SK-N-SH (cell line): ENCODE measurements at regions not wholly inside any gene's neighbourhood (a gene's known extent, or its start where the extent isn't known, plus 50 kb on each side); places are given as distances from the start of the nearest gene placed in this dataset.

ENCODE experiments used
- CTCF ChIA-PET: fragments of 300-600, 350-600 bp; formaldehyde crosslinking; extraction: SDS; loops from one replicate; lab custom pipeline; 2021; lab: Yijun Ruan, JAX
- POLR2A ChIA-PET: fragments of 350-600 bp; sonication (Branson Sonifier 250); formaldehyde crosslinking; extraction: SDS; loops from one replicate; lab custom pipeline; 2020; ENCODE audit warnings: antibody characterized with exemption, inconsistent platforms; lab: Yijun Ruan, JAX
- DNase-seq: peaks from one replicate; pipeline ENCODE4 v3.0.0; 2012
- H2AFZ ChIP-seq: fragments of 200-600 bp; sonication (generic); 2 replicates; pipeline ENCODE4 v1.8.1; 2016; ENCODE audit warnings: antibody characterized with exemption, mild to moderate bottlenecking, low read depth
- H3F3A ChIP-seq: fragments of 200-600 bp; sonication (generic); replicated peaks from 2 replicates; pipeline ENCODE3; 2016; ENCODE audit warnings: antibody characterized with exemption, mild to moderate bottlenecking; ENCODE audit not compliant: insufficient read depth
- H3K27ac ChIP-seq, 2 experiments: fragments of 200-500 bp in 1 of 2; fragments of 200-600 bp in 1 of 2; sonication (Bioruptor generic) in 1 of 2; sonication (generic), shearing (Covaris generic) in 1 of 2; 2 replicates each; pipeline versions ENCODE4 v1.5.1 to v1.6.1; 2014 to 2016; ENCODE audit warnings: low read depth in 2 of 2, inconsistent platforms in 1 of 2, low read length in 1 of 2, mild to moderate bottlenecking in 1 of 2, mixed read lengths in 1 of 2
- H3K27me3 ChIP-seq: fragments of 200-600 bp; sonication (generic), shearing (Covaris generic); 2 replicates; pipeline ENCODE4 v1.6.1; 2016; ENCODE audit warnings: mixed run types; ENCODE audit not compliant: insufficient read depth
- H3K36me3 ChIP-seq, 2 experiments: fragments of 200-500 bp in 1 of 2; fragments of 200-600 bp in 1 of 2; sonication (Bioruptor generic) in 1 of 2; sonication (generic) in 1 of 2; replicated peaks in 1 of 2; 2 replicates each; pipeline versions ENCODE3 to v1.5.1; 2014 to 2016; ENCODE audit warnings: low read length in 1 of 2, mild to moderate bottlenecking in 1 of 2; ENCODE audit not compliant: insufficient read depth in 2 of 2, control insufficient read depth in 1 of 2
- H3K4me1 ChIP-seq, 2 experiments: fragments of 200-500 bp in 1 of 2; fragments of 200-600 bp in 1 of 2; sonication (Bioruptor generic) in 1 of 2; sonication (generic), shearing (Covaris generic) in 1 of 2; 2 replicates each; pipeline versions ENCODE4 v1.5.1 to v1.6.1; 2014 to 2016; ENCODE audit warnings: low read depth in 1 of 2, low read length in 1 of 2, mixed run types in 1 of 2; ENCODE audit not compliant: insufficient read depth in 2 of 2, control insufficient read depth in 1 of 2
- H3K4me2 ChIP-seq: fragments of 200-600 bp; sonication (generic), shearing (Covaris generic); 2 replicates; pipeline ENCODE4 v1.6.1; 2017; ENCODE audit warnings: mixed run types
- H3K4me3 ChIP-seq, 2 experiments: fragments of 200-500 bp in 1 of 2; fragments of 200-600 bp in 1 of 2; sonication (Bioruptor generic) in 1 of 2; sonication (generic), shearing (Covaris generic) in 1 of 2; 2 replicates each; pipeline versions ENCODE4 v1.5.1 to v1.8.1; 2014 to 2016; ENCODE audit warnings: low read depth in 2 of 2, inconsistent platforms in 1 of 2, low read length in 1 of 2, mild to moderate bottlenecking in 1 of 2, mixed read lengths in 1 of 2, moderate library complexity in 1 of 2
- H3K79me2 ChIP-seq: fragments of 200-600 bp; sonication (generic); 2 replicates; pipeline ENCODE4 v1.8.1; 2017; ENCODE audit warnings: mild to moderate bottlenecking; ENCODE audit not compliant: insufficient read depth
- H3K9ac ChIP-seq: fragments of 200-600 bp; sonication (generic); 2 replicates; pipeline ENCODE4 v1.6.1; 2017; ENCODE audit warnings: mixed run types
- H3K9me2 ChIP-seq: fragments of 200-600 bp; sonication (generic); 2 replicates; pipeline ENCODE4 v1.6.1; 2017; ENCODE audit warnings: mixed run types
- H3K9me3 ChIP-seq: fragments of 200-600 bp; sonication (generic); 2 replicates; pipeline ENCODE4 v1.6.1; 2017; ENCODE audit warnings: mixed run types, mild to moderate bottlenecking, moderate library complexity
- H4K20me1 ChIP-seq: fragments of 200-600 bp; sonication (generic); 2 replicates; pipeline ENCODE4 v1.6.1; 2017; ENCODE audit warnings: mild to moderate bottlenecking, mixed run types; ENCODE audit not compliant: insufficient read depth
- ELF1 ChIP-seq: IDR thresholded peaks from 2 replicates; pipeline ENCODE4 v1.4.0; 2012
- EP300 ChIP-seq, 2 experiments: IDR thresholded peaks; 2 replicates each; pipeline versions ENCODE4 v1.4.0 to v1.6.1; 2012; ENCODE audit warnings: borderline replicate concordance in 1 of 2, low read depth in 1 of 2, low read length in 1 of 2
- EZH2phosphoT487 ChIP-seq: fragments of 200-600 bp; sonication (generic); IDR thresholded peaks from 2 replicates; pipeline ENCODE4 v1.6.1; 2017; ENCODE audit warnings: low read depth, mixed run types, mild to moderate bottlenecking, antibody characterized with exemption, moderate library complexity, borderline replicate concordance
- FOSL2 ChIP-seq: IDR thresholded peaks from 2 replicates; pipeline ENCODE4 v1.4.0; 2012; ENCODE audit warnings: low read depth, mild to moderate bottlenecking, moderate library complexity, borderline replicate concordance
- FOXJ3 ChIP-seq: sonication (generic); formaldehyde crosslinking; IDR thresholded peaks from 2 replicates; pipeline ENCODE4 v1.5.1; 2020; ENCODE audit warnings: mild to moderate bottlenecking, missing genetic modification reagents
- FOXM1 ChIP-seq: IDR thresholded peaks from 2 replicates; pipeline ENCODE4 v1.4.0; 2012; ENCODE audit warnings: low read depth, mild to moderate bottlenecking
- MEF2A ChIP-seq: IDR thresholded peaks from 2 replicates; pipeline ENCODE4 v1.4.0; 2012; ENCODE audit warnings: low read depth, borderline replicate concordance
- NFIC ChIP-seq: IDR thresholded peaks from 2 replicates; pipeline ENCODE4 v1.4.0; 2012; ENCODE audit warnings: borderline replicate concordance
- POLR2AphosphoS5 ChIP-seq: IDR thresholded peaks from 2 replicates; pipeline ENCODE4 v1.6.1; 2012; ENCODE audit warnings: low read depth, low read length
- RAD21 ChIP-seq: IDR thresholded peaks from 2 replicates; pipeline ENCODE4 v1.6.1; 2012; ENCODE audit warnings: mild to moderate bottlenecking, low read length
- RCOR1 ChIP-seq: fragments of 150-350 bp; IDR thresholded peaks from 2 replicates; pipeline ENCODE4 v1.6.1; 2017; ENCODE audit warnings: antibody characterized with exemption, low read length
- RFX5 ChIP-seq: IDR thresholded peaks from 2 replicates; pipeline ENCODE4 v1.6.1; 2012; ENCODE audit warnings: mild to moderate bottlenecking, improper control_type of control experiment, low read length
- RXRA ChIP-seq: IDR thresholded peaks from 2 replicates; pipeline ENCODE4 v1.4.0; 2012; ENCODE audit warnings: low read depth, mild to moderate bottlenecking, borderline replicate concordance
- SIN3A ChIP-seq: IDR thresholded peaks from 2 replicates; pipeline ENCODE4 v1.6.1; 2012; ENCODE audit warnings: low read depth, mild to moderate bottlenecking, low read length, moderate library complexity, borderline replicate concordance
- SMC3 ChIP-seq: IDR thresholded peaks from 2 replicates; pipeline ENCODE4 v1.6.1; 2012; ENCODE audit warnings: low read depth, low read length, improper control_type of control experiment
- TAF1 ChIP-seq: IDR thresholded peaks from 2 replicates; pipeline ENCODE4 v1.6.1; 2012; ENCODE audit warnings: low read depth, mild to moderate bottlenecking, low read length, moderate library complexity, borderline replicate concordance
- TCF12 ChIP-seq: IDR thresholded peaks from 2 replicates; pipeline ENCODE4 v1.4.0; 2012
- USF1 ChIP-seq: IDR thresholded peaks from 2 replicates; pipeline ENCODE4 v1.4.0; 2012; ENCODE audit warnings: low read depth, borderline replicate concordance
- WGBS: methylation state at CpG from one replicate; pipeline ENCODE4 v1.1.6; 2017; ENCODE audit warnings: low lambda C conversion rate; 5-methylcytosine and 5-hydroxymethylcytosine counted together
- TF ChIP-seq, protein P1 (sequence below): IDR thresholded peaks from 2 replicates; pipeline ENCODE4 v1.4.0; 2012; ENCODE audit warnings: low read depth, borderline replicate concordance
- TF ChIP-seq, protein P2 (sequence below): fragments of 150-350 bp; IDR thresholded peaks from 2 replicates; pipeline ENCODE4 v1.6.1; 2017; ENCODE audit warnings: antibody characterized with exemption, low read length, low read depth, borderline replicate concordance
- TF ChIP-seq, protein P3 (sequence below): IDR thresholded peaks from 2 replicates; pipeline ENCODE4; 2012

GRCh38 chr6:30411515-30412207 lies 66.7 kb downstream of the RPP21 start (continued):
- TF ChIP-seq FOSL2 (no peak), NFIC (no peak), USF1 (no peak), MEF2A (no peak), SMC3 (peak; percentile 39; the same call in 1 of the 2 replicates), FOXM1 (no peak), RAD21 (peak; percentile 47), RFX5 (no peak), ELF1 (no peak), TAF1 (no peak), RXRA (no peak), EZH2phosphoT487 (no peak)
- TF ChIP-seq, protein P1, sequence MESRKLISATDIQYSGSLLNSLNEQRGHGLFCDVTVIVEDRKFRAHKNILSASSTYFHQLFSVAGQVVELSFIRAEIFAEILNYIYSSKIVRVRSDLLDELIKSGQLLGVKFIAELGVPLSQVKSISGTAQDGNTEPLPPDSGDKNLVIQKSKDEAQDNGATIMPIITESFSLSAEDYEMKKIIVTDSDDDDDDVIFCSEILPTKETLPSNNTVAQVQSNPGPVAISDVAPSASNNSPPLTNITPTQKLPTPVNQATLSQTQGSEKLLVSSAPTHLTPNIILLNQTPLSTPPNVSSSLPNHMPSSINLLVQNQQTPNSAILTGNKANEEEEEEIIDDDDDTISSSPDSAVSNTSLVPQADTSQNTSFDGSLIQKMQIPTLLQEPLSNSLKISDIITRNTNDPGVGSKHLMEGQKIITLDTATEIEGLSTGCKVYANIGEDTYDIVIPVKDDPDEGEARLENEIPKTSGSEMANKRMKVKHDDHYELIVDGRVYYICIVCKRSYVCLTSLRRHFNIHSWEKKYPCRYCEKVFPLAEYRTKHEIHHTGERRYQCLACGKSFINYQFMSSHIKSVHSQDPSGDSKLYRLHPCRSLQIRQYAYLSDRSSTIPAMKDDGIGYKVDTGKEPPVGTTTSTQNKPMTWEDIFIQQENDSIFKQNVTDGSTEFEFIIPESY, result no peak
- TF ChIP-seq, protein P2, sequence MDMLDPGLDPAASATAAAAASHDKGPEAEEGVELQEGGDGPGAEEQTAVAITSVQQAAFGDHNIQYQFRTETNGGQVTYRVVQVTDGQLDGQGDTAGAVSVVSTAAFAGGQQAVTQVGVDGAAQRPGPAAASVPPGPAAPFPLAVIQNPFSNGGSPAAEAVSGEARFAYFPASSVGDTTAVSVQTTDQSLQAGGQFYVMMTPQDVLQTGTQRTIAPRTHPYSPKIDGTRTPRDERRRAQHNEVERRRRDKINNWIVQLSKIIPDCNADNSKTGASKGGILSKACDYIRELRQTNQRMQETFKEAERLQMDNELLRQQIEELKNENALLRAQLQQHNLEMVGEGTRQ, result no peak
- TF ChIP-seq, protein P3, sequence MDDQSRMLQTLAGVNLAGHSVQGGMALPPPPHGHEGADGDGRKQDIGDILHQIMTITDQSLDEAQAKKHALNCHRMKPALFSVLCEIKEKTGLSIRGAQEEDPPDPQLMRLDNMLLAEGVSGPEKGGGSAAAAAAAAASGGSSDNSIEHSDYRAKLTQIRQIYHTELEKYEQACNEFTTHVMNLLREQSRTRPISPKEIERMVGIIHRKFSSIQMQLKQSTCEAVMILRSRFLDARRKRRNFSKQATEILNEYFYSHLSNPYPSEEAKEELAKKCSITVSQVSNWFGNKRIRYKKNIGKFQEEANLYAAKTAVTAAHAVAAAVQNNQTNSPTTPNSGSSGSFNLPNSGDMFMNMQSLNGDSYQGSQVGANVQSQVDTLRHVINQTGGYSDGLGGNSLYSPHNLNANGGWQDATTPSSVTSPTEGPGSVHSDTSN, result peak; percentile 35

- ChIA-PET POLR2A (no interaction called here), CTCF (no interaction called here)
- no peaks in the 10 kb centered on the region for H3K4me1 ChIP-seq
- no peak for DNase-seq
- no peaks in the 10 kb centered on the region for H3K36me3 ChIP-seq
- H3K27me3 ChIP-seq, result peaks cover 61% of the 10 kb centered on the region
- H3K9me3 ChIP-seq, result no peaks in the 10 kb centered on the region
- no peaks in the 10 kb centered on the region for H4K20me1 ChIP-seq
- H3K4me3 ChIP-seq, result no peak overlapping the region
- H3K9ac ChIP-seq, result no peak overlapping the region
- no peaks in the 10 kb centered on the region for H3F3A ChIP-seq
- H3K27ac ChIP-seq, result no peak overlapping the region
- WGBS, result no CpG with 5 or more reads among the region's 13 CpGs
- H3K79me2 ChIP-seq, result no peaks in the 10 kb centered on the region
- no peak overlapping the region for H3K4me2 ChIP-seq
- no peak overlapping the region for H2AFZ ChIP-seq
- no peaks in the 10 kb centered on the region for H3K9me2 ChIP-seq
- TF ChIP-seq USF1 (no peak), POLR2AphosphoS5 (no peak), TCF12 (no peak), SIN3A (no peak), FOSL2 (no peak), RCOR1 (no peak), EP300 (IDR thresholded peaks at IDR 0.05; ENCODE audit: borderline replicate concordance in 1 of 2, low read depth in 1 of 2, low read length in 1 of 2) (no peak), FOXM1 (no peak), FOXJ3 (CRISPR knock-in tag) (no peak)
- TF ChIP-seq, protein P1, result no peak
These were observed 70.9 kb upstream of the HLA-E start for GRCh38 chr6:30418448-30418847.
